H9 (cell line): ENCODE measurements at regions not wholly inside any gene's neighbourhood (a gene's known extent, or its start where the extent isn't known, plus 50 kb on each side); places are given as distances from the start of the nearest gene placed in this dataset.

ENCODE experiments used
- DNase-seq: peaks from one replicate; pipeline ENCODE4 v3.0.0-alpha.2; 2017
- H2AFZ ChIP-seq: one replicate; pipeline ENCODE4 v1.6.1; 2013; ENCODE audit warnings: mild to moderate bottlenecking, low read length, control low read depth, moderate library complexity
- H2AK5ac ChIP-seq: 2 replicates; pipeline ENCODE4 v1.6.1; 2013; ENCODE audit warnings: low read length, control low read depth, mixed read lengths; ENCODE audit not compliant: insufficient read length
- H2BK120ac ChIP-seq: one replicate; pipeline ENCODE4 v1.6.1; 2013; ENCODE audit warnings: low read depth, mild to moderate bottlenecking, low read length, control low read depth, inconsistent platforms; ENCODE audit not compliant: poor library complexity, severe bottlenecking
- H2BK12ac ChIP-seq: 2 replicates; pipeline ENCODE4 v1.6.1; 2013; ENCODE audit warnings: low read length, control low read depth, mixed read lengths, low read depth; ENCODE audit not compliant: insufficient read length
- H2BK15ac ChIP-seq: 2 replicates; pipeline ENCODE4 v1.6.1; 2013; ENCODE audit warnings: low read depth, low read length, control low read depth
- H2BK20ac ChIP-seq: one replicate; pipeline ENCODE4 v1.6.1; 2013; ENCODE audit warnings: low read depth, mild to moderate bottlenecking, low read length, control low read depth, inconsistent platforms; ENCODE audit not compliant: poor library complexity, severe bottlenecking
- H2BK5ac ChIP-seq: 2 replicates; pipeline ENCODE4 v1.6.1; 2013; ENCODE audit warnings: low read length, control low read depth, mixed read lengths; ENCODE audit not compliant: insufficient read length
- H3K14ac ChIP-seq: 2 replicates; pipeline ENCODE4 v1.6.1; 2013; ENCODE audit warnings: low read length, control low read depth; ENCODE audit not compliant: insufficient read depth
- H3K18ac ChIP-seq: 2 replicates; pipeline ENCODE4 v1.6.1; 2013; ENCODE audit warnings: low read depth, mild to moderate bottlenecking, mixed read lengths, low read length, control low read depth; ENCODE audit not compliant: insufficient read length
- H3K23ac ChIP-seq: 2 replicates; pipeline ENCODE4 v1.6.1; 2013; ENCODE audit warnings: low read length, control low read depth, mixed read lengths, low read depth; ENCODE audit not compliant: insufficient read length
- H3K23me2 ChIP-seq: 2 replicates; pipeline ENCODE4 v1.6.1; 2013; ENCODE audit warnings: low read depth, mild to moderate bottlenecking, mixed read lengths, low read length, control low read depth; ENCODE audit not compliant: insufficient read length, poor library complexity, severe bottlenecking
- H3K27ac ChIP-seq: 2 replicates; pipeline ENCODE4 v1.5.1; 2013; ENCODE audit warnings: low read length, control low read depth, mixed read lengths, low read depth; ENCODE audit not compliant: insufficient read length
- H3K27me3 ChIP-seq: 2 replicates; pipeline ENCODE4 v1.6.1; 2013; ENCODE audit warnings: low read length, control low read depth, inconsistent platforms; ENCODE audit not compliant: insufficient read depth
- H3K4ac ChIP-seq: 2 replicates; pipeline ENCODE4 v1.6.1; 2013; ENCODE audit warnings: low read depth, mild to moderate bottlenecking, control low read depth, inconsistent platforms, low read length, moderate library complexity
- H3K4me1 ChIP-seq: 2 replicates; pipeline ENCODE4 v1.6.1; 2013; ENCODE audit warnings: low read length, control low read depth, inconsistent platforms; ENCODE audit not compliant: insufficient read depth
- H3K4me2 ChIP-seq: 2 replicates; pipeline ENCODE4 v1.6.1; 2013; ENCODE audit warnings: low read length, control low read depth, mixed read lengths; ENCODE audit not compliant: insufficient read length, insufficient read depth
- H3K56ac ChIP-seq: 2 replicates; pipeline ENCODE4 v1.6.1; 2013; ENCODE audit warnings: low read depth, mild to moderate bottlenecking, mixed read lengths, low read length, control low read depth; ENCODE audit not compliant: insufficient read length
- H3K79me1 ChIP-seq: 2 replicates; pipeline ENCODE4 v1.6.1; 2013; ENCODE audit warnings: low read depth, mild to moderate bottlenecking, moderate library complexity, low read length, control low read depth, inconsistent platforms; ENCODE audit not compliant: insufficient read depth, poor library complexity, severe bottlenecking
- H3K79me2 ChIP-seq: 2 replicates; pipeline ENCODE4 v1.6.1; 2013; ENCODE audit warnings: low read length, control low read depth, inconsistent platforms; ENCODE audit not compliant: insufficient read depth
- H3K9ac ChIP-seq: 2 replicates; pipeline ENCODE4 v1.6.1; 2013; ENCODE audit warnings: low read length, control low read depth, mixed read lengths; ENCODE audit not compliant: insufficient read length; ENCODE audit errors: extremely low read depth
- H3K9me3 ChIP-seq: one replicate; pipeline ENCODE4 v1.6.1; 2013; ENCODE audit warnings: low read depth, low read length, inconsistent platforms; ENCODE audit not compliant: control insufficient read depth
- H3T11ph ChIP-seq: one replicate; pipeline ENCODE4 v1.6.1; 2013; ENCODE audit warnings: mild to moderate bottlenecking, low read length, control low read depth, inconsistent platforms
- H4K20me1 ChIP-seq: one replicate; pipeline ENCODE4 v1.6.1; 2013; ENCODE audit not compliant: control insufficient read depth, insufficient read length, insufficient read depth
- H4K5ac ChIP-seq: 2 replicates; pipeline ENCODE4 v1.6.1; 2013; ENCODE audit warnings: low read depth, mild to moderate bottlenecking, mixed read lengths, low read length, control low read depth; ENCODE audit not compliant: insufficient read length
- H4K8ac ChIP-seq: replicated peaks from 2 replicates; pipeline ENCODE4 v1.6.1; 2013; ENCODE audit warnings: low read length, control low read depth, mixed read lengths, low read depth; ENCODE audit not compliant: insufficient read length
- H4K91ac ChIP-seq: 2 replicates; pipeline ENCODE4 v1.6.1; 2013; ENCODE audit warnings: low read depth, mild to moderate bottlenecking, moderate library complexity, mixed read lengths, low read length, control low read depth; ENCODE audit not compliant: insufficient read length
- H3K27ac Mint-ChIP-seq, 3 experiments: 2 replicates in 2 of 3; 3 replicates in 1 of 3; pipeline ENCODE4 v1.8.0; 2020 to 2021; ENCODE audit warnings: mixed read lengths in 3 of 3, mild to moderate bottlenecking in 1 of 3, moderate library complexity in 1 of 3
- H3K27me3 Mint-ChIP-seq: 2 replicates; pipeline ENCODE4 v1.8.0; 2021; ENCODE audit warnings: low read depth, mild to moderate bottlenecking, moderate library complexity, mixed read lengths
- H3K36me3 Mint-ChIP-seq, 3 experiments: 2 replicates in 2 of 3; 3 replicates in 1 of 3; pipeline ENCODE4 v1.8.0; 2020 to 2021; ENCODE audit warnings: low read depth in 3 of 3, mixed read lengths in 3 of 3; ENCODE audit not compliant: insufficient read depth in 1 of 3
- H3K4me1 Mint-ChIP-seq, 2 experiments: 2 replicates each; pipeline ENCODE4 v1.8.0; 2020; ENCODE audit warnings: mixed read lengths in 2 of 2
- H3K4me3 Mint-ChIP-seq, 2 experiments: 2 replicates in 1 of 2; 3 replicates in 1 of 2; pipeline ENCODE4 v1.8.0; 2020 to 2021; ENCODE audit warnings: mild to moderate bottlenecking in 2 of 2, mixed read lengths in 2 of 2, moderate library complexity in 1 of 2
- H3K9me3 Mint-ChIP-seq, 2 experiments: 2 replicates in 1 of 2; 3 replicates in 1 of 2; pipeline ENCODE4 v1.8.0; 2020; ENCODE audit warnings: mild to moderate bottlenecking in 2 of 2, mixed read lengths in 2 of 2, moderate library complexity in 1 of 2
- CTCF ChIP-seq: fragments of 200-600 bp; sonication (generic); conservative IDR thresholded peaks from 3 replicates; pipeline ENCODE4 v1.8.0; 2021; ENCODE audit warnings: antibody characterized with exemption, mild to moderate bottlenecking
- WGBS: extraction: QIAGEN DNeasy Blood & Tissue Kit; methylation state at CpG from one replicate; pipeline ENCODE4 v1.1.7; 2013; ENCODE audit warnings: missing lambda C conversion rate, low lambda C conversion rate, mixed read lengths; ENCODE audit not compliant: insufficient read length; ENCODE audit errors: extremely low coverage; 5-methylcytosine and 5-hydroxymethylcytosine counted together

GRCh38 chr2:163213661-163214081, 375.1 kb upstream of the KCNH7 start:
- H3K4me2 ChIP-seq = no peak overlapping the region

More at GRCh38 chr2:163213661-163214081, 375.1 kb upstream of the KCNH7 start:
- no CpG with 5 or more reads among the region's 3 CpGs for WGBS
- H3K23ac ChIP-seq = no peak overlapping the region
- no peak overlapping the region for H4K91ac ChIP-seq
- no peak overlapping the region for H4K5ac ChIP-seq
- H3K4me1 ChIP-seq = no peaks in the 10 kb centered on the region
- H3K9ac ChIP-seq = no peak overlapping the region
- no peak overlapping the region for H4K8ac ChIP-seq
- no peak overlapping the region for H3K27ac ChIP-seq
- Mint-ChIP-seq H3K27ac (no peak overlapping the region), H3K4me1 (no peaks in the 10 kb centered on the region), H3K4me3 (no peak overlapping the region), H3K27me3 (no peaks in the 10 kb centered on the region), H3K9me3 (no peaks in the 10 kb centered on the region), H3K36me3 (no peaks in the 10 kb centered on the region)
- no peak for DNase-seq
- no peak overlapping the region for H3K14ac ChIP-seq
- H3K79me1 ChIP-seq = no peaks in the 10 kb centered on the region
- H2BK20ac ChIP-seq = no peak overlapping the region
- H3K56ac ChIP-seq = no peak overlapping the region
- H3K79me2 ChIP-seq = no peaks in the 10 kb centered on the region
- no peak overlapping the region for H2BK12ac ChIP-seq
- H3K9me3 ChIP-seq = no peaks in the 10 kb centered on the region
- H2BK15ac ChIP-seq = no peak overlapping the region
- H3K27me3 ChIP-seq = no peaks in the 10 kb centered on the region
- no peak overlapping the region for H2BK120ac ChIP-seq
- H4K20me1 ChIP-seq = no peaks in the 10 kb centered on the region
- H2BK5ac ChIP-seq = no peak overlapping the region
- no peak for TF ChIP-seq CTCF
- no peak overlapping the region for H3K4ac ChIP-seq
- no peak overlapping the region for H2AFZ ChIP-seq
- no peaks in the 10 kb centered on the region for H3K23me2 ChIP-seq
- no peak overlapping the region for H3K18ac ChIP-seq
- no peak overlapping the region for H2AK5ac ChIP-seq
- no peak overlapping the region for H3T11ph ChIP-seq
